ENCODE measurements at regions not wholly inside any gene's neighbourhood (a gene's known extent, or its start where the extent isn't known, plus 50 kb on each side); places are given as distances from the start of the nearest gene placed in this dataset.

GRCh38 chr10:130438861-130439260 is 302.7 kb downstream of the GLRX3 start:
- H3K36me3 ChIP-seq (ENCODE audit: low read depth), result no peaks in the 10 kb centered on the region
- TF ChIP-seq CTCF (IDR thresholded peaks at IDR 0.05), result no peak
- no peaks in the 10 kb centered on the region for H3K4me1 ChIP-seq (ENCODE audit: low read depth)
- no peak for ATAC-seq
- H3K4me3 ChIP-seq, result no peak overlapping the region
- no peak for DNase-seq
- intact Hi-C loops (cut with DNase I, micrococcal nuclease), result no loop called here
- H3K9me3 ChIP-seq, result no peaks in the 10 kb centered on the region

- ATAC-seq (no peak), DNase-seq (no peak)
- H3K4me3 ChIP-seq, result no peak overlapping the region
- intact Hi-C loops (cut with DNase I, micrococcal nuclease), result no loop called here
- H3K9me3 ChIP-seq, result no peaks in the 10 kb centered on the region
- H3K4me1 ChIP-seq (ENCODE audit: low read depth), result no peaks in the 10 kb centered on the region
- no peaks in the 10 kb centered on the region for H3K36me3 ChIP-seq (ENCODE audit: low read depth)
- TF ChIP-seq CTCF (IDR thresholded peaks at IDR 0.05), result no peak
Observed at GRCh38 chr10:130439766-130440165, 303.6 kb downstream of the GLRX3 start.

- intact Hi-C loops (cut with DNase I, micrococcal nuclease), result no loop called here
- no peak for ATAC-seq
- no peak for DNase-seq
- Histone ChIP-seq H3K9me3 (no peaks in the 10 kb centered on the region), H3K36me3 (ENCODE audit: low read depth) (no peaks in the 10 kb centered on the region), H3K4me3 (no peak overlapping the region), H3K4me1 (ENCODE audit: low read depth) (no peaks in the 10 kb centered on the region)
- TF ChIP-seq CTCF (IDR thresholded peaks at IDR 0.05), result no peak
Observed at GRCh38 chr10:130440494-130440893, 304.3 kb downstream of the GLRX3 start.

GRCh38 chr10:130440971-130441370 is 304.8 kb downstream of the GLRX3 start:
- no peak overlapping the region for H3K4me3 ChIP-seq
- H3K9me3 ChIP-seq, result no peaks in the 10 kb centered on the region
- no peaks in the 10 kb centered on the region for H3K36me3 ChIP-seq (ENCODE audit: low read depth)
- ATAC-seq (no peak), DNase-seq (no peak)
- intact Hi-C loops (cut with DNase I, micrococcal nuclease), result no loop called here
- TF ChIP-seq CTCF (IDR thresholded peaks at IDR 0.05), result no peak
- no peaks in the 10 kb centered on the region for H3K4me1 ChIP-seq (ENCODE audit: low read depth)

- no peak for TF ChIP-seq CTCF (IDR thresholded peaks at IDR 0.05)
- H3K9me3 ChIP-seq, result no peaks in the 10 kb centered on the region
- no peaks in the 10 kb centered on the region for H3K36me3 ChIP-seq (ENCODE audit: low read depth)
- DNase-seq (no peak), ATAC-seq (no peak)
- H3K4me3 ChIP-seq, result no peak overlapping the region
- intact Hi-C loops (cut with DNase I, micrococcal nuclease), result no loop called here
- no peaks in the 10 kb centered on the region for H3K4me1 ChIP-seq (ENCODE audit: low read depth)
Observed at GRCh38 chr10:130443066-130443465, 306.9 kb downstream of the GLRX3 start.

- H3K9me3 ChIP-seq, result no peaks in the 10 kb centered on the region
- intact Hi-C loops (cut with DNase I, micrococcal nuclease), result no loop called here
- no peaks in the 10 kb centered on the region for H3K36me3 ChIP-seq (ENCODE audit: low read depth)
- H3K4me3 ChIP-seq, result no peak overlapping the region
- DNase-seq, result no peak
- H3K4me1 ChIP-seq (ENCODE audit: low read depth), result no peaks in the 10 kb centered on the region
- ATAC-seq, result no peak
- no peak for TF ChIP-seq CTCF (IDR thresholded peaks at IDR 0.05)
Observed at GRCh38 chr10:130453036-130453720, 317.0 kb downstream of the GLRX3 start.
